HEK293T (cell line): ENCODE measurements at regions not wholly inside any gene's neighbourhood (a gene's known extent, or its start where the extent isn't known, plus 50 kb on each side); places are given as distances from the start of the nearest gene placed in this dataset.
A peak's percentile ranks its signal among the peaks of the same experiment; 100 is the strongest.

ENCODE experiments used
- CTCF ChIA-PET: fragments of 350-600 bp; formaldehyde crosslinking; extraction: SDS; loops from one replicate; lab custom pipeline; 2021; ENCODE audit warnings: antibody characterized with exemption, inconsistent platforms; lab: Yijun Ruan, JAX
- POLR2A ChIA-PET: fragments of 350-600 bp; formaldehyde crosslinking; extraction: SDS; loops from one replicate; lab custom pipeline; 2020; ENCODE audit warnings: antibody characterized with exemption, inconsistent platforms; lab: Yijun Ruan, JAX
- DNase-seq: peaks from one replicate; pipeline ENCODE4 v3.0.0; 2012; ENCODE audit warnings: mixed read lengths; ENCODE audit errors: extremely low spot score
- ARNT ChIP-seq: fragments of 450-650 bp; IDR thresholded peaks from 2 replicates; pipeline ENCODE4 v1.6.1; 2017; ENCODE audit warnings: mild to moderate bottlenecking
- BHLHE40 ChIP-seq: fragments of 450-650 bp; IDR thresholded peaks from 2 replicates; pipeline ENCODE4 v1.6.1; 2016; ENCODE audit warnings: mild to moderate bottlenecking, moderate library complexity, borderline replicate concordance
- CTBP1 ChIP-seq: fragments of 450-650 bp; IDR thresholded peaks from 2 replicates; pipeline ENCODE4 v1.6.1; 2016; ENCODE audit warnings: borderline replicate concordance
- ELF4 ChIP-seq: fragments of 450-650 bp; IDR thresholded peaks from 2 replicates; pipeline ENCODE4 v1.6.1; 2017; ENCODE audit warnings: antibody characterized with exemption
- FOXA1 ChIP-seq: fragments of 450-650 bp; IDR thresholded peaks from 2 replicates; pipeline ENCODE4 v1.6.1; 2016; ENCODE audit warnings: mild to moderate bottlenecking
- FOXK2 ChIP-seq: fragments of 450-650 bp; IDR thresholded peaks from 2 replicates; pipeline ENCODE4 v1.6.1; 2016; ENCODE audit warnings: mild to moderate bottlenecking
- FOXM1 ChIP-seq: fragments of 450-650 bp; IDR thresholded peaks from 2 replicates; pipeline ENCODE4 v1.6.1; 2017; ENCODE audit warnings: mild to moderate bottlenecking, borderline replicate concordance
- HDGF ChIP-seq: fragments of 450-650 bp; IDR thresholded peaks from 2 replicates; pipeline ENCODE4 v1.6.1; 2017; ENCODE audit warnings: antibody characterized with exemption, borderline replicate concordance
- L3MBTL2 ChIP-seq: fragments of 450-650 bp; conservative IDR thresholded peaks from 2 replicates; pipeline ENCODE4 v1.6.1; 2016; ENCODE audit warnings: mild to moderate bottlenecking
- LEF1 ChIP-seq: fragments of 450-650 bp; IDR thresholded peaks from 2 replicates; pipeline ENCODE4 v1.6.1; 2017; ENCODE audit warnings: mild to moderate bottlenecking, borderline replicate concordance
- NFRKB ChIP-seq: fragments of 450-650 bp; IDR thresholded peaks from 2 replicates; pipeline ENCODE4 v1.6.1; 2016; ENCODE audit warnings: mild to moderate bottlenecking, moderate library complexity
- SP1 ChIP-seq: fragments of 450-650 bp; IDR thresholded peaks from 2 replicates; pipeline ENCODE4 v1.6.1; 2017
- SUZ12 ChIP-seq: fragments of 450-650 bp; IDR thresholded peaks from 2 replicates; pipeline ENCODE4 v1.6.1; 2016; ENCODE audit warnings: mild to moderate bottlenecking
- TARDBP ChIP-seq: fragments of 450-650 bp; IDR thresholded peaks from 2 replicates; pipeline ENCODE4 v1.6.1; 2016
- ZNF384 ChIP-seq: fragments of 450-650 bp; IDR thresholded peaks from 2 replicates; pipeline ENCODE4 v1.6.1; 2016
- TF ChIP-seq, protein P1 (sequence below): fragments of 450-650 bp; IDR thresholded peaks from 2 replicates; pipeline ENCODE4 v1.6.1; 2016

GRCh38 chr15:62727501-62727900 lies 315.0 kb upstream of the TPM1 start:
- DNase-seq: no peak
- CTCF ChIA-PET: interaction anchor here (1.1 kb wide), 1 partner anchor 15 kb away, joined by 9 read pairs; no protein-coding TSS in a partner anchor
- TF ChIP-seq LEF1 (no peak), HDGF (no peak), CTBP1 (no peak), BHLHE40 (no peak), ARNT (no peak), L3MBTL2 (no peak), FOXA1 (no peak)
- TF ChIP-seq, protein P1, sequence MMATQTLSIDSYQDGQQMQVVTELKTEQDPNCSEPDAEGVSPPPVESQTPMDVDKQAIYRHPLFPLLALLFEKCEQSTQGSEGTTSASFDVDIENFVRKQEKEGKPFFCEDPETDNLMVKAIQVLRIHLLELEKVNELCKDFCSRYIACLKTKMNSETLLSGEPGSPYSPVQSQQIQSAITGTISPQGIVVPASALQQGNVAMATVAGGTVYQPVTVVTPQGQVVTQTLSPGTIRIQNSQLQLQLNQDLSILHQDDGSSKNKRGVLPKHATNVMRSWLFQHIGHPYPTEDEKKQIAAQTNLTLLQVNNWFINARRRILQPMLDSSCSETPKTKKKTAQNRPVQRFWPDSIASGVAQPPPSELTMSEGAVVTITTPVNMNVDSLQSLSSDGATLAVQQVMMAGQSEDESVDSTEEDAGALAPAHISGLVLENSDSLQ: no peak
- POLR2A ChIA-PET: no interaction called here

DNA sequence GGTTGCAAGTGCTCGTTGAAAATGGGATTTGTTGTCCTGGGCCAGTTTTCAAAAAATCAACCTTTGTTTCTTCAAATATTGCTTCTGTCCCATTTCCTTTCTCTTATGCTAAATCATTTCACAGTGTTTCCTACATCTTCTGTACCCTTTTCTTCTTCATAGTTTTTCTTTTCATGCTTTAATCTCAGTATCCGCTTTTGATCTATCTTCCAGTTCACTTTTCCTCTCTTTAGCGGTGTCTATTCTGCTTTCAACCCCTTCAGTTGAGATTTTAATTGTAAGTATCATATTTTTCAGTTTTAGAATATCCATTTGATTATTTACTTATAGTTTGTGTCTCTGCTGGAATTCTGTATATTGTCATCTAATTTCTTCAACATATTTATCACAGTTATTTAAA lies 311.7 kb upstream of the TPM1 start:
- POLR2A ChIA-PET: no interaction called here
- TF ChIP-seq SP1: no peak
- TF ChIP-seq CTBP1: no peak
- no peak for TF ChIP-seq SUZ12
- no peak for TF ChIP-seq HDGF
- TF ChIP-seq, protein P1: no peak
- no peak for TF ChIP-seq NFRKB
- no peak for TF ChIP-seq LEF1
- no peak for TF ChIP-seq TARDBP
- no peak for TF ChIP-seq FOXK2
- TF ChIP-seq FOXM1: no peak
- no peak for DNase-seq
- CTCF ChIA-PET: no interaction called here

- TF ChIP-seq HDGF (no peak), NFRKB (no peak), FOXA1 (no peak), L3MBTL2 (no peak), TARDBP (no peak)
- ChIA-PET POLR2A (no interaction called here), CTCF (no interaction called here)
- no peak for DNase-seq
Measured at GRCh38 chr15:62732078-62732477, 310.5 kb upstream of the TPM1 start.

GRCh38 chr15:62734706-62735105 lies 307.8 kb upstream of the TPM1 start:
- ChIA-PET CTCF (interaction anchor here (2.3 kb wide), 1 partner anchor 7 kb away, joined by 11 read pairs; no protein-coding TSS in a partner anchor), POLR2A (no interaction called here)
- no peak for TF ChIP-seq ELF4
- no peak for TF ChIP-seq SUZ12
- no peak for TF ChIP-seq HDGF
- DNase-seq: peak; percentile 16

- TF ChIP-seq FOXK2 (no peak), FOXA1 (no peak), FOXM1 (no peak), CTBP1 (no peak), SP1 (no peak), ARNT (no peak), LEF1 (no peak), SUZ12 (no peak)
- TF ChIP-seq, protein P1: no peak
- ChIA-PET CTCF (no interaction called here), POLR2A (no interaction called here)
- DNase-seq: no peak
Measured at GRCh38 chr15:62736756-62737155, 305.8 kb upstream of the TPM1 start.

DNA sequence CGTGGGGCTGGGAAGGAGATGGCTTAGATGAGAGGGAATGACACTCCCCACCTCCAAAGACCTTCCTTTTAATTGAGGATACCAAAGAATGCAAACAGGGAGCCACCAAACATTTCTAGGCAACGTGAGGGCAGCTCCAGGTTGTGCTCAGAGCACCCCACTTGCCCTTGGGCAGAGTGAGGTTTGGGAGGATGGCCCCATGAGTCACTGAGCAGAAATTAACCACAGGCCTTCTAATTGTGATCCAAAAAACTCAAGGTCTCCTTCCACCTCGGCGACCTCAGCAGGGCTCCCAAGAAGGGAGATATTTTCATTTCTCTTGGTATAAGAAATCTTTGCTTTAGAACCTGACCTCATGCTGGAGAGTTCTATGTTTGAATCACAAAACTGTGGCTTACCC lies 305.0 kb upstream of the TPM1 start:
- TF ChIP-seq L3MBTL2 (no peak), FOXM1 (no peak), TARDBP (no peak), ELF4 (no peak), HDGF (no peak), NFRKB (no peak), ARNT (no peak)
- CTCF ChIA-PET: no interaction called here
- no peak for DNase-seq
- POLR2A ChIA-PET: no interaction called here

- POLR2A ChIA-PET: no interaction called here
- no peak for DNase-seq
- TF ChIP-seq BHLHE40: no peak
- TF ChIP-seq L3MBTL2: no peak
- TF ChIP-seq, protein P1: no peak
- TF ChIP-seq ARNT: no peak
- TF ChIP-seq SUZ12: no peak
- TF ChIP-seq FOXA1: no peak
- TF ChIP-seq ZNF384: no peak
- TF ChIP-seq ELF4: no peak
- no peak for TF ChIP-seq TARDBP
- TF ChIP-seq LEF1: no peak
- no peak for TF ChIP-seq NFRKB
- TF ChIP-seq SP1: no peak
- TF ChIP-seq FOXM1: no peak
- CTCF ChIA-PET: no interaction called here
Measured at GRCh38 chr15:62739082-62739481, 303.5 kb upstream of the TPM1 start.
